ENCODE measurements at regions not wholly inside any gene's neighbourhood (a gene's known extent, or its start where the extent isn't known, plus 50 kb on each side); places are given as distances from the start of the nearest gene placed in this dataset.

GRCh38 chr3:182575941-182576340 lies 217.4 kb upstream of the ATP11B start:
- no peak for DNase-seq (ENCODE audit: low read depth)

DNA sequence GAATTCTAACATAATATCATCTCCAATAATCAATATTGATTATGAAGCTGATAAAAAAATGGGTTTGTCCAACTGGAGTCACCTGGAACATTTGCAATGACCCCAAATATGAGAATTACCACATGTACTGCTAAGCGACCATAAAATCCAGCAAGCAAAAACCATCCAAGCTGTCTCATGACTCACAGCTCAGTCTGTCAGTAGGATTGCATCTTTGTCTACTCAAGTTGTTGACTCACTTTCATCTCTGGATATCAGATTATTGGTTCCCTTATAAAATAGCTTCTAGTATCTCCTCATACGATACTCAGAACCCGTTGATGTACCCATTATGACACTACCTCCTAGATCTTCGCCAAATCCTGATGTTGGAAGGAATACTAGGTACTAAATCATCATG lies 209.8 kb upstream of the ATP11B start:
- DNase-seq (ENCODE audit: low read depth) = no peak

DNA sequence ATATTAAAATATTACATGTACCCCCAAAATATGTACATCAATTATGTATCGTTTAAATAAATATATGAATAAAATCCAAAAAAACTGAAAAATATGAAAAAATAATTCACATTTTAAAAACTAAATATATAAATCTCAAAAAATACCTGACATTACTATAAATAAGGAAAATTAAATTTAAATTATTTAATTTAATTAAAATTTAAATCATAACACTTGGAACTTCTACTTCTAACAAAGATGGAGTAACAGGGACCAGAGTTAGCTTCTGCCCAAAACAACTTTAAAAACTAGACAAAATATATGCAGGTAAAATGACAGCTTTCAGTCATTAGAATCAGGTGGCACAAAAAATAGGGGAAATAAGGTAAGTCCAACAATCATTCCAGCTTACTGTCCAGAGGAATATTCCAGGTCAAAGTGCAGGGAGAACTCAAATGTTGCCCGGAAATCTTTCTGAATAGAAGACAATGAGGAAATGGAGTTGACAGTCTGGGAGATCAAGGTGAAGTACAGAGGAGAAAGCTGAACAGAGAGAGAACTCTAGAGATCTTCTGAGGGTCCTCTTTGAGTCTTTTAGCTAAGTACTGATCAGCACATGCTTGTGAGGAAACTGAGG lies 207.7 kb upstream of the ATP11B start:
- DNase-seq (ENCODE audit: low read depth) = no peak

GRCh38 chr3:182592747-182593146 lies 200.6 kb upstream of the ATP11B start:
- no peak for DNase-seq (ENCODE audit: low read depth)

DNA sequence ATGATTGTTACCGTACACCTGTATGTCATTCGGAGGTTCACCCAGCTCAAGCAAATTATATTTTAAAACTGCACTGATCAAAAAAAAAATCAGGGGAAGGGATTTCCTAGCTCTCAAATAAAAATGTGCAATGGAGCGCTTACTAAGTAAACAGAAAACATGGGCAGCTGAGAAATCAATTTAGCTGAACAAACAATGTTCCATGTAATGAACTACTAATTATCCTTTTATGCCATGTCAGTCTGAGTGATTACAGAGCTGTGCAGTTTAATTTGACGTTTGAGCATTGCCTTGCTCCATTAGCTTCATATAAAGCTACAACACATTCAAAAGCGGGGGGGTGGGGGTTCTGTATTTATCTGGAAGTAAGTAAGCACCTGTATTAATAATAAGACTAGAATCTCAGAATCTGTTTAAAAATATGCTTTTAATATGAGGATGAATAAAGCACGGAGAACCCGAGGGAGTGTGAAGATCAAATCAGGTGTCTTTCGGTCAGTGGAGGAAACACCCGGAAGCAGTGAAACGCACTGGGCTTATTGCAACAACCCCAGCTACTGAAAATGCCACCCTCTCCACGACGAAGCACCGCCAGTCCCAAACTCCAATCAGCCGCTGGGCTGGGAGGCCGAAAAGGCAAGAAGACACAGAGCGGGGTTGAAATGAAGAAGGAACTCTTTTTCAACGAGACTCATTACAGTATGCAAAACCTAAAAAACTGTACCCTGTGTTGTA lies 196.5 kb upstream of the ATP11B start:
- no peak for DNase-seq (ENCODE audit: low read depth)

GRCh38 chr3:182597621-182598041 lies 195.7 kb upstream of the ATP11B start:
- no peak for DNase-seq (ENCODE audit: low read depth)

DNA sequence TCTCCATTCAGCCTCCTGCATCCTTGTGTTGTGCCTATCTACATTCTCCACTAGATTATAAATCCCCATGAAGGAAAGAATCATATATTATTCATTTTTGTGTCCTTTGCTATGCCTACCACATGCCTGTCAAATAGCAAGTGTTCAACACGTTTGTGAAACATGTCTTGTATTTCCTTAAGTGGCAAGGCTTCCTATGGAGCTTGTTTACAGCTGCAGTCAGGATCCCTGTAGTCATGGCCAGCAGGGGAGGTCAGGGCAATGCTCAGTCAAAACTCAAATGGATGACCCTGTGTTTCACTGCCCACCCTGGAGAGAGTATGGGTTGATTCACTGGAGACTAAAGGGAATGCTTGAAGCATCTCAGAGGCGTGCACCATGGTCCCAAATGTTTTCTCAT lies 191.7 kb upstream of the ATP11B start:
- no peak for DNase-seq (ENCODE audit: low read depth)

- DNase-seq (ENCODE audit: low read depth) = no peak
Measured at GRCh38 chr3:182603501-182603900, 189.8 kb upstream of the ATP11B start.

- no peak for DNase-seq (ENCODE audit: low read depth)
Measured at GRCh38 chr3:182605882-182606611, 187.3 kb upstream of the ATP11B start.

- no peak for DNase-seq (ENCODE audit: low read depth)
Measured at GRCh38 chr3:182606905-182607504, 186.3 kb upstream of the ATP11B start.

DNA sequence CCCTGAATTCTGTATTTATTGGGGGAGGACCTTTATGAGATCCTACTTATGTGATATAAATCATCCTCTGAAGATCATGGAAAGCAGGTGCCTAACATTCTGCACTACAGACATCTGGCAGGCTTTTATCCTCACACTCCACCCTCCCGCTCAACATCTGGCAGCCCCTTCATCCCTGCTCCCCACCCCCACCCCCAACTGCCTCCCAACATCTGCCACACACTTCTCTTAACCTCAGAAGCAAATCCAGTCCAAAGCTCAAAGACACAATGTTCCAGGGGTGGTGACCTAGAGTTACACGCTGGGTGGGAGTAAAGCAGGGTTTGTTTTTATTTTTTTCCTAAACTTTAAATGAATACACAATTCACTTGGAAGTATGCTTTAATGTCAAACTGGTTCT lies 184.5 kb upstream of the ATP11B start:
- no peak for DNase-seq (ENCODE audit: low read depth)

- no peak for DNase-seq (ENCODE audit: low read depth)
Measured at GRCh38 chr3:182609575-182610156, 183.6 kb upstream of the ATP11B start.

DNA sequence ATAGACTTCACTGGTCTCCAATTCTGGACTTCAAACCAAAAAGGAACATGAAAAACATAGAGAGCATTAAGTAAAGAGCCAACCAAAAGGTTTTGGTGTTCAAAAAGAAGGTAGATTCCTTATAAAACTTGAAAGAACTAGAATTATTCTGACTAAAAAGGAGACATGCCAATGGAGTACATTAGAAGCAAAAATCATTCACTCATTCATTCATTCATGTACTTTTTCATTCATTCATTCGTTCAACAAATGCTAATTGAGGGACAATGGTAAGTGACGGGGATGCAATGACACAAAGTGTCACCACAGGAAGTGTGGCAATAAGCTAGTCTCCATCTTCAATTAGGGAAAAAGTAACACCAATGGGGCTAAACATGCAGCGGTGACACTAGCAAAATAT lies 181.0 kb upstream of the ATP11B start:
- no peak for DNase-seq (ENCODE audit: low read depth)

- no peak for DNase-seq (ENCODE audit: low read depth)
Measured at GRCh38 chr3:182617500-182617899, 175.8 kb upstream of the ATP11B start.

DNA sequence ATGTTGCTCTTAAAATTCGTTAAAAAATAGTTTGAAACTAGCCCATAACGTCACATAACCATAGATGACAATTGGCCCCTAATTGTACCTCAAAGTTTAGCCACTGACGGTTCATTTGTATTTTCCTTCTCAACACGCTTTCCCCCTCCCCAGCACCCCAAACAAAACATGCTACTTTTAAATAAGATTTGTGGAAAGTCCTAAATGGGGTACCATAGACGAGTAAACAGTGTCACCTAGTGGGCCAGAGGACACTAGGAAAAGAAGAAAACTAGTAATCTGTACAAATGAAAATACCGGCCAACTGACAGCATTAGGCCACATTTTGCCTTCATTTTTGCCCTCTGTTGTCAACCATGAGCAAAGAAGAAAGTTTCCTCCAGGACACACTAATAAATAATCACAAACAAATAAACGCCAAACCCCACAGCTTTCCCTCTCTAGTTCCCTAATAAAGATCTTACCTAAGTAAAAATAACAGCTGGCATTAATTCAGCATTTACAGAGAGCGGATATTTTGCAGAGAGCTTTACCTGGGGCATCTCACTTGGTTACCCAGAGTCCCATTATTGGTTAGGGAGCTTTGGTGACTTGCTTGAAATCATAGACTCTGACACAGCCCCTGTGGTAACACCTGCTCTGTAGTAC lies 175.1 kb upstream of the ATP11B start:
- no peak for DNase-seq (ENCODE audit: low read depth)

DNA sequence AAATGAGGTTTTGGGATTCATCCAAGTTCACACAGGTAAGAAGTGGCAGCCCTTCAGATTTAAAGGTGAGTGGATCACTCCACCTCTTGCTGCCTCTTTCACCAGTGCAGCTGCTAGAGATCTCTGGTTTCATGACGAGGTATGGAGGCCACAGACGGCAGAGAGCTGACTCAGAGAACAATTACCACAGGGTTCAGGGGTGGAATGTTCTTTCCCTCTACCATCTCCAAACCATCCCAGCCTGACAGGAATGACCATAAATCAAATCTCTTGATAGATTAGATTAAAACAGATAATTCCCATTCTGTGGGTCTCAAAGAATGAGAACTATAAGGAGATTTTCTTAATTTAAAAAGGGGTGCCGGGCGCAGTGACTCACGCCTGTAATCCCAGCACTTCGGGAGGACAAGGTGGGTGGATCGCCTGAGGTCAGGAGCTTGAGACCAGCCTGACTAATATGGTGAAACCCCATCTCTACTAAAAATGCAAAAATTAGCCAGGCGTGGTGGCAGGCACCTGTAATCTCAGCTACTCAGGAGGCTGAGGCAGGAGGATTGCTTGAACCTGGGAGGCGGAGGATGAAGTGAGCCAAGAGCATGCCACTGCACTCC lies 174.2 kb upstream of the ATP11B start:
- no peak for DNase-seq (ENCODE audit: low read depth)

GRCh38 chr3:182620723-182621434 lies 172.4 kb upstream of the ATP11B start:
- DNase-seq (ENCODE audit: low read depth) = no peak

DNA sequence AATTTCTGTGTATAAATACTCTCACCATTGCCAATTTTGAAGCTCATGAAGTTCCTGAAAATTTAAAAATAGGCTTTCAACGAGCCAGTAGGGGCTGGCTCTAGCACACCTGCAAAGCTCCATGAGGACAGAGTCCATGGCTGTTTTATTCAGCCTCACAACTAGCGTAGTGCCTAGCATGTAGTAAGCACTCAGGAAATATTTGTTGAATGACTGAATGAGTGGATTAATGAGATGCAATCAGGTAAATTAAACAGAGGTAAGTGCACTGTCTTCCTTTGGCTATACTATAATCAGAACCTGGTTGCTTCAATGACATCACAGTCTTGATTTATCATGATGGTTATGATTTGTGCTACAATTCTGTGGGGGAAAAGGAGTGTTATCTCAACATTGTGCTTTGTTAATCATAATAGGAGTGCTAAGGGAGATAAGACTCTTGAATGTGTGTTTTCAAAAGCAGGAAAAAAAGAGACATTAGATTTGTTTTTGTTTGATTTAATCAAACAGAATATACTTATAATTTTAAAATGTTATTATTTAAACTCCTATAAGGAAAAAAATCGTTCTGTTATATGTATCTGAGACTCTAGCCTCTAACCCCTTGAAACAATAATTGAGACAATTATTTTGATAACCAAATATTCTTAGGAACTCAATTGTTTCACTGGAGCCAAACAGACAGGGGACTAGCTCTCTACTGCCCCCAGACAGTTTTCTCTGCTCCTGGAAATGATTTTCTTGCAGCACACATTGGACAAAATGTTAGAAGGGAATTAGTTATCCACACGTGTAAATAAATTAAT lies 171.7 kb upstream of the ATP11B start:
- DNase-seq (ENCODE audit: low read depth) = no peak

DNA sequence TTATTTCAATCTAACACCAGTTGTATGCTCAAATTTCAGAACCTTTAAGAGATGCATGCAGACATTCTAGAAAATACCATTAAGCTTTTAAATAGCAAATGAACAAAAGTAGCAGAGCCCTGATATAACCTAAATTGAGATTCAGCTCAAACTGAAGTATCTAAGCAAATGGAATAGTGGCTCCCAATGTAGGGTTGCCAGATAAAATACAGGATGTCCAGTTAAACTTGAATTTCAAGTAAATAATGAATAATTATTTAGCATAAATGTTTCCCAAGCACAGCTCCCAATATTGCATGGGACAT lies 171.1 kb upstream of the ATP11B start:
- DNase-seq (ENCODE audit: low read depth) = no peak
